ENCODE measurements at regions not wholly inside any gene's neighbourhood (a gene's known extent, or its start where the extent isn't known, plus 50 kb on each side); places are given as distances from the start of the nearest gene placed in this dataset.

DNA sequence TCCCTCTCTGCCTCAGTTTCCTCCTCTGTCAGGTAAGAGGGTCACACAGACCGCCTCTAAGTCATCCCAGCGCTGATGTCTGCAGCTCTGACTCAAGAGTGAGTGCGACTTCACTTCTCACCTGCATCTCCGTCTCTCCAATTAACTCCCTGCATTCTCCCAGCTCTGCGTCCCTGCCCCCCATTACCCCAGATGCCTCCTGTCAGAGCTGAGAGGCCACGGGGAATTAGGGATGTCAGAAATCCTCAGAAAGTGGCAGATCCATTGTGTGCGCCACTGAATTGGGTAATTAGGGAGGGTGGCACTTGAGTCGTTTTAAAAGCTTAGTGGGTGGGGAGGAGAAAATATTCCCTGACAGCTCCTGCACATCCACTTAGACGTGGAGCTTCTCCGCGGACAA lies 885.4 kb upstream of the EEF2KMT start (continued):
- TF ChIP-seq, protein P1, sequence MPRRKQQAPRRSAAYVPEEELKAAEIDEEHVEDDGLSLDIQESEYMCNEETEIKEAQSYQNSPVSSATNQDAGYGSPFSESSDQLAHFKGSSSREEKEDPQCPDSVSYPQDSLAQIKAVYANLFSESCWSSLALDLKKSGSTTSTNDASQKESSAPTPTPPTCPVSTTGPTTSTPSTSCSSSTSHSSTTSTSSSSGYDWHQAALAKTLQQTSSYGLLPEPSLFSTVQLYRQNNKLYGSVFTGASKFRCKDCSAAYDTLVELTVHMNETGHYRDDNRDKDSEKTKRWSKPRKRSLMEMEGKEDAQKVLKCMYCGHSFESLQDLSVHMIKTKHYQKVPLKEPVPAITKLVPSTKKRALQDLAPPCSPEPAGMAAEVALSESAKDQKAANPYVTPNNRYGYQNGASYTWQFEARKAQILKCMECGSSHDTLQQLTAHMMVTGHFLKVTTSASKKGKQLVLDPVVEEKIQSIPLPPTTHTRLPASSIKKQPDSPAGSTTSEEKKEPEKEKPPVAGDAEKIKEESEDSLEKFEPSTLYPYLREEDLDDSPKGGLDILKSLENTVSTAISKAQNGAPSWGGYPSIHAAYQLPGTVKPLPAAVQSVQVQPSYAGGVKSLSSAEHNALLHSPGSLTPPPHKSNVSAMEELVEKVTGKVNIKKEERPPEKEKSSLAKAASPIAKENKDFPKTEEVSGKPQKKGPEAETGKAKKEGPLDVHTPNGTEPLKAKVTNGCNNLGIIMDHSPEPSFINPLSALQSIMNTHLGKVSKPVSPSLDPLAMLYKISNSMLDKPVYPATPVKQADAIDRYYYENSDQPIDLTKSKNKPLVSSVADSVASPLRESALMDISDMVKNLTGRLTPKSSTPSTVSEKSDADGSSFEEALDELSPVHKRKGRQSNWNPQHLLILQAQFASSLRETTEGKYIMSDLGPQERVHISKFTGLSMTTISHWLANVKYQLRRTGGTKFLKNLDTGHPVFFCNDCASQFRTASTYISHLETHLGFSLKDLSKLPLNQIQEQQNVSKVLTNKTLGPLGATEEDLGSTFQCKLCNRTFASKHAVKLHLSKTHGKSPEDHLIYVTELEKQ (tag by site-specific recombination; IDR thresholded peaks at IDR 0.05; ENCODE audit: borderline replicate concordance), result no peak
- no peak for TF ChIP-seq ZNF623 (tag by site-specific recombination; IDR thresholded peaks at IDR 0.05)
- TF ChIP-seq ZNF76 (tag by site-specific recombination; IDR thresholded peaks at IDR 0.05; ENCODE audit: borderline replicate concordance, low read depth), result no peak

DNA sequence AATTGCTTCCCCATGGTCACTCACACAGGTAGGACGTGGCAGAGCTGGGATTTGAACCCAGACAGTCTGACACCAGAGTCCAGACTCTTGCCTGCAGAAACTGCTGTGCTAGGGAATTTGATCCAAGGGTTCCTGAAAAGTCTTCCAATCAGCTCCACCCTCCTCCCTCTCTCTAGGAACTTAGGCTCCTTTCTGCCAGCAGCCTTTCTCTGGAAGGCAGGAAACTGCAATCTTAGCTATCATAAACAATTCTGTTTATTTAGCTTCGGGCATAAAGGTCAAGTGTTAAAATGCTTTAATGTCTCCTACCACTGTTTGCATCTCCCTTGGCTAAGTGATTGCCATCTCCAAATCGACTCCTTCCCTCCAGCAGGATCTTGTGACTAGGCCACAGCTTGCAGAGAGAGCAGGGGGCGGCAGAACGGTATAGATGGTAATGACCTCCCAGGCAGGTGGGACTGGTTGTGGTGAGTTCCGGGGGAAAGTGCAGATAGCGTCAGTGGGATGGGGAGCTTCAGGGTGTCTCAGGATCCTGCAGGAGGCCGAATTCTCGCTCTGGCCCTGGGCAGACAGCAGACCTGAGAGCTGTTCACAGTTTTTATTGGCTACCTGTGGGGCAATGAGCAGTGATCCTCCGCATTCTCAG lies 882.4 kb upstream of the EEF2KMT start:
- CTCF ChIA-PET, result no interaction called here

DNA sequence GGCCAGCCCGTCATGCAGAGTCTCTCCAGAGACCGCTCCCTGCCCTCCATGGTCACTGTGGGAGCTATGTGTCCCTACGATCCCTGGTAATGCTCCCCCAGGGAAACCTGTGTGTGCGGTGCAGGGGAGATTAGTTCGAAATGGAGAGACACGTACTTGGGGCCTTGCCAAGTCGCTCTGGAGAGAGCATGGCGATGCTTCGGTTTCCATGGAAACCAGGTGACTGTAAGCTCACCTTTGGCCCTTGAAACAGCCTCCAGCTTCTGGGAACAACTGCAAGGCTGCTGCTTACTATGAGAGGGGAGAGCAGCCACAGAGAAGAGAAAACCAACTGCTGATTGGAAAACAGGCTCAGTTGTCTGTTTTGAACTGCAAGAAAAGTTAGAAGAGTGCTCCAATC lies 879.7 kb upstream of the EEF2KMT start:
- CTCF ChIA-PET, result no interaction called here
- no peaks in the 10 kb centered on the region for H3K9me3 ChIP-seq (ENCODE audit: control insufficient read depth, insufficient read depth, low read depth, low read length)
- POLR2A ChIA-PET, result no interaction called here

More for the DNA sequence above, 882.4 kb upstream of the EEF2KMT start:
- Histone ChIP-seq H3K9me3 (ENCODE audit: control insufficient read depth, insufficient read depth, low read depth, low read length) (no peaks in the 10 kb centered on the region), H3K27ac (ENCODE audit: extremely low read depth, low read depth, low read length) (no peak overlapping the region), H3K36me3 (ENCODE audit: control insufficient read depth in 2 of 2, insufficient read depth in 1 of 2, low read length in 2 of 2) (no peaks in the 10 kb centered on the region), H3K4me3 (ENCODE audit: low read depth, low read length) (no peak overlapping the region), H3K4me1 (ENCODE audit: control insufficient read depth, insufficient read depth, low read length) (no peaks in the 10 kb centered on the region)
- POLR2A ChIA-PET, result no interaction called here
- TF ChIP-seq TCF7L2 (IDR thresholded peaks at IDR 0.05; ENCODE audit: borderline replicate concordance, low read depth, low read length) (peak; percentile 54; the same call in 1 of the 2 replicates), ZNF621 (tag by site-specific recombination; IDR thresholded peaks at IDR 0.05) (no peak)

More for the DNA sequence above, 879.7 kb upstream of the EEF2KMT start:
- H3K4me1 ChIP-seq (ENCODE audit: control insufficient read depth, insufficient read depth, low read length), result no peaks in the 10 kb centered on the region
- no peak overlapping the region for H3K27ac ChIP-seq (ENCODE audit: extremely low read depth, low read depth, low read length)
- TF ChIP-seq, protein P2, sequence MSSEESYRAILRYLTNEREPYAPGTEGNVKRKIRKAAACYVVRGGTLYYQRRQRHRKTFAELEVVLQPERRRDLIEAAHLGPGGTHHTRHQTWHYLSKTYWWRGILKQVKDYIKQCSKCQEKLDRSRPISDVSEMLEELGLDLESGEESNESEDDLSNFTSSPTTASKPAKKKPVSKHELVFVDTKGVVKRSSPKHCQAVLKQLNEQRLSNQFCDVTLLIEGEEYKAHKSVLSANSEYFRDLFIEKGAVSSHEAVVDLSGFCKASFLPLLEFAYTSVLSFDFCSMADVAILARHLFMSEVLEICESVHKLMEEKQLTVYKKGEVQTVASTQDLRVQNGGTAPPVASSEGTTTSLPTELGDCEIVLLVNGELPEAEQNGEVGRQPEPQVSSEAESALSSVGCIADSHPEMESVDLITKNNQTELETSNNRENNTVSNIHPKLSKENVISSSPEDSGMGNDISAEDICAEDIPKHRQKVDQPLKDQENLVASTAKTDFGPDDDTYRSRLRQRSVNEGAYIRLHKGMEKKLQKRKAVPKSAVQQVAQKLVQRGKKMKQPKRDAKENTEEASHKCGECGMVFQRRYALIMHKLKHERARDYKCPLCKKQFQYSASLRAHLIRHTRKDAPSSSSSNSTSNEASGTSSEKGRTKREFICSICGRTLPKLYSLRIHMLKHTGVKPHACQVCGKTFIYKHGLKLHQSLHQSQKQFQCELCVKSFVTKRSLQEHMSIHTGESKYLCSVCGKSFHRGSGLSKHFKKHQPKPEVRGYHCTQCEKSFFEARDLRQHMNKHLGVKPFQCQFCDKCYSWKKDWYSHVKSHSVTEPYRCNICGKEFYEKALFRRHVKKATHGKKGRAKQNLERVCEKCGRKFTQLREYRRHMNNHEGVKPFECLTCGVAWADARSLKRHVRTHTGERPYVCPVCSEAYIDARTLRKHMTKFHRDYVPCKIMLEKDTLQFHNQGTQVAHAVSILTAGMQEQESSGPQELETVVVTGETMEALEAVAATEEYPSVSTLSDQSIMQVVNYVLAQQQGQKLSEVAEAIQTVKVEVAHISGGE (tag by site-specific recombination; conservative IDR thresholded peaks at IDR 0.05; ENCODE audit: low read depth), result no peak
- no peak for TF ChIP-seq ZEB2 (tag by site-specific recombination; IDR thresholded peaks at IDR 0.05)
- TF ChIP-seq KLF7 (tag by site-specific recombination; IDR thresholded peaks at IDR 0.05; ENCODE audit: borderline replicate concordance), result no peak
- TF ChIP-seq ZNF843 (tag by site-specific recombination; IDR thresholded peaks at IDR 0.05), result no peak
- no peak for TF ChIP-seq ZNF280D (tag by site-specific recombination; IDR thresholded peaks at IDR 0.05)
- no peak for TF ChIP-seq ZNF311 (tag by site-specific recombination; IDR thresholded peaks at IDR 0.05; ENCODE audit: borderline replicate concordance)
- no peak for TF ChIP-seq ZNF660 (tag by site-specific recombination; IDR thresholded peaks at IDR 0.05)
- no peak for TF ChIP-seq RBAK (tag by site-specific recombination; IDR thresholded peaks at IDR 0.05)
- no peak for TF ChIP-seq ZNF248 (tag by site-specific recombination; IDR thresholded peaks at IDR 0.05)
- no peak for TF ChIP-seq PRDM1 (tag by site-specific recombination; IDR thresholded peaks at IDR 0.05)
- no peak for TF ChIP-seq YY2 (tag by site-specific recombination; IDR thresholded peaks at IDR 0.05)
- TF ChIP-seq EGR2 (tag by site-specific recombination; IDR thresholded peaks at IDR 0.05; ENCODE audit: low read depth), result no peak
- TF ChIP-seq SP2 (tag by site-specific recombination; IDR thresholded peaks at IDR 0.05), result no peak
- H3K4me3 ChIP-seq (ENCODE audit: low read depth, low read length), result no peak overlapping the region
- no peaks in the 10 kb centered on the region for H3K36me3 ChIP-seq (ENCODE audit: control insufficient read depth in 2 of 2, insufficient read depth in 1 of 2, low read length in 2 of 2)

All from HEK293 (cell line).